Stimulated activated CD8-positive, alpha-beta memory T cell treated with anti-CD3 and anti-CD28 coated beads, Interleukin-15, amount 100 ng/mL, for 4 hours (primary cell): ENCODE measurements at regions not wholly inside any gene's neighbourhood (a gene's known extent, or its start where the extent isn't known, plus 50 kb on each side); places are given as distances from the start of the nearest gene placed in this dataset.

ENCODE experiments used
- DNase-seq, 2 donors: peaks; one replicate each; pipeline ENCODE4 v3.0.0-alpha.2; 2020; ENCODE audit warnings: low read depth in 2 of 2

GRCh38 chr18:8969639-8970390 is 132.7 kb upstream of the NDUFV2 start:
- no peak for DNase-seq

DNA sequence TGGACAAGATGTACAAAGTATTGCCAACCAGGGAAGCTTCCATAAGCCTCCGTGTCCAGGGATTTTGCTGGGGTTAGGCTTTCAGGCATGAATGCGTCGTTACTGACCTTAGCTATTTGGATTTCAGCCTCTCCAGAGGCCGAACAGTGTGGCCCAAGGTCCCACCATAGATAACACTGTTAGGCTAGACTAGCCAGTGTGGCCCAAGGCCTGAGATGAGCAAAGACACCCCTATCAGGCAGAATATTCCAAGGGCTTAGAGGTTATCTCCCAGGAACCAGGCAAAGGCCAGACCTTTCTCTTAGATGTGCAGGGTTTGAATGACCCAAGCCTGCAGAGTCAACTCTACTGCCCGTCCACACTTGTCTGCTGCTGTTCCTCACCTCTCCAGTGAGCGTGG is 131.7 kb upstream of the NDUFV2 start:
- DNase-seq: no peak

- DNase-seq: no peak
These were observed 130.4 kb upstream of the NDUFV2 start for GRCh38 chr18:8972116-8972515.

DNA sequence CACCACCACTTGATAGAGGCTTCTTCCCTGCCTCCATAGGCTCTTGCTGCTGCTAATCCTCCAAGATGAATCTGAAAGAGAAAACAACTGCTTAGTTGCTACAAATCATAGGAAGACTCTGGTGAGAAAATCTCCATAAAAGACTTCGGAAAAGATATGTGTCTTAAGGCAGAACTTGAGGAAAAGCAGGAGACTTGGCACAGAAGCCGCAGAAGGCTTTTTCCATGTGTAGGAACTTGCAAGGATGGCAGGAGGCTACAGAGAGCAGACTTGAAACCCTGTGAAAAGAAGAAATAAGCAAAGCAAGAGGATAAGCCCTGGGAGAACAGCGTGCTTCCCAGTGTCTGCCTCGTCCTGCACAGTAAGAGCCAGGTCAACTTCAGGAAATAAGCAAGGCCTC is 128.2 kb upstream of the NDUFV2 start:
- DNase-seq: no peak

DNA sequence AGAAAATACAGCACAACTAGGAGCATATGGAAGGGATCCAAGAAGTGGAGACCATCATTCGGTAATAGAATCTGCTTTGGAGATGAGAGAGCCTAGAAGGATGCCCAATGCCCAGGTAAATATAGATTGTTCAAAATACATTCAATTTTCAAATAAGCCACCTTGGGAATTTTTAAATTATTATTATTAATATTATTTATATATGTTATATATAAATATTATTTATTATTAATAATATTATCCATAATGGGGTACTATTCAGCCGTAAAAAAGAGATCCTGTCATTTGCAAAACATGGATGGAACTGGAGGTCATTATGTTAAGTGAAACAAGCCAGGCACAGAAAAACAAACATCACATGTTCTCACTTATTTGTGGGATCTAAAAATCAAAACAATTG is 127.8 kb upstream of the NDUFV2 start:
- no peak for DNase-seq

GRCh38 chr18:8975624-8976023 is 126.9 kb upstream of the NDUFV2 start:
- no peak for DNase-seq

DNA sequence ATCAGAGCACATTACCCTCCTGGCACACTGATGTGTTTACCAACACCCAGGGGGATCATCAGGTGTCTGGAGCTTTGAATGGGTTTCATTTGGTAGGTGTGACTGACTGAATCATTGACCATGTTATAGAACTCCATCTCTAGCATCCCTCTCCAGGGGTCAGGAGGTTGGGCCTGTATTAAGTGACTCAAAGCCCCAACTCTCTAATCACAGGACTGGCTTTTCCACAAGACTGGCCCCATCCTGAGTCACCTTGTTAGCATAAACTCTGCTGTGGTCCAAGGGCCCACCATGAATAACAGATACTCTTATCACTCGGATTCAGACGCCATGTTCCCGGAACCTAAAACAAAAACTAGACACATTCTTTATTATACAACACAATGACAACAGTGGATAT is 125.9 kb upstream of the NDUFV2 start:
- DNase-seq: no peak

- DNase-seq: no peak
These were observed 125.3 kb upstream of the NDUFV2 start for GRCh38 chr18:8977166-8977565.

- DNase-seq: no peak
These were observed 124.8 kb upstream of the NDUFV2 start for GRCh38 chr18:8977701-8978100.

DNA sequence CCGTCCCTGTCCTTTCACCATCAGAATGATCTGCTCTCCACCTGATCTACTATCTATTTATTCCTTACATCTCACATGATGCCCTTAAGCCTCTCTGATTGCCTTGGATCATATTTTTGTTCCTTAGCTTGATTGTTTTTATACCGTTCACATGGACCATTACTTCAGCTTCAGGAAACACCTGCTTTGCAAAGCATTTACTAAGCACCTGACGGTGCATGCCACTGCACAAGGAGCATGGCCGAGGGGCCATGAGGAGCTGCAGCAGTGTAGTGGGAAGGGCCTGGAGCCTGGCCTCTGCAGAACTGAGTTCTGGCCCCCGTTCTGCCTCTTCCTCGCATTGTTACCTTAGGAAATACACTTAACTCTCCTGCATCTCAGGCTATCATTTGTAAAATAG is 124.1 kb upstream of the NDUFV2 start:
- DNase-seq: no peak

DNA sequence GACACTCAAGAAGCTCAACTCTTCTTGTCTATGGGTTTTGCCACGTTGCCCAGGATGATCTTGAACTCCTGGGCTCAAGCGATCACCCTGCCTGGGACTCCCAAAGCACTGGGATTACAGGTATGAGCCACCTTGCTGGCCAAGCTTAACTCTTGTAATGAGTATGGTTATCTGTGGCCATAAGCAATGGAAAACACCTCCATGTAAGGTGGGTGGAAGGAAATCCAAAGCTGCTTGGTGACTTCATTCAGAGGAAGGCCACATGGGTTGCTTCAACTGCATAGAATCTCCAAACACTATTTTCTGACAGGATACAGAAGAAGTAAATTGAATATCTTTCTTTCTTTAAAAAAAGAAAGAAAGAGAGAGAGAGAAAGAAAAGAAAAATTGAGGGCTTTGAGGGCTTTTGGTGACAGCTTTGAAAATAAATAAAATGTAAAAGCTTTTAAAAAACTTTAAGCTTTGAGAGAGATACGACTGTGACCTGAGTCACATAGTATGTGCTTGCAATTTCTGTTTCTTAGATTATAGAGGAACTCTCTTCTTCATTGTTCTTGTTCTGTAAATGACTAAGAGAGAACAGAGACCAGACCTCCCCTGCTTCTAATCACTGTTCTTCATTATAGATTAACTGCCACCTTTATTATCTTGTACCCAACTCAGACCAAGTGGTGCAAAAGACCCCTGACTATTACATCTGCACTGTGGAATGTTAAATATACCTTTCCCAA is 123.1 kb upstream of the NDUFV2 start:
- DNase-seq: no peak

DNA sequence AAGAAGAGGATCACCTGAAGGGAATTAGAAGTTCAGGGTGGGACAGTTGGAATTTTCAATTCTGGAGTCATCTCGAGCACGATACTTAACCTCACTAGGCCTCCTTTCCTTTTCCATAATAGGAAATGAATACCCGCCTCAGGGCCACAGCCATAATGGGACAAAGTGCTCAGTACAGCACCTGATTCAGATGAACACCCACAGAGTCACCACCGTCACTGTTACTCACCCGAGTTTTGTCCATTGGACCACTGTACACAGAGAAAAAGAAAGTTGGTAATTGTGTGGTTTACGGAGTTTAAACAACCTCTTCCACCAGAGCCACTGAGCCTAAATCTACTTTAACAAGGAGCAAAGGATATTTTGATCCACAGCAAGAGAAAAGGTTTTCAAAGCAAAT is 122.0 kb upstream of the NDUFV2 start:
- no peak for DNase-seq

GRCh38 chr18:8980918-8981317 is 121.6 kb upstream of the NDUFV2 start:
- DNase-seq: no peak

GRCh38 chr18:8982416-8983183 is 119.9 kb upstream of the NDUFV2 start:
- no peak for DNase-seq

- no peak for DNase-seq
These were observed 119.3 kb upstream of the NDUFV2 start for GRCh38 chr18:8983195-8983594.

DNA sequence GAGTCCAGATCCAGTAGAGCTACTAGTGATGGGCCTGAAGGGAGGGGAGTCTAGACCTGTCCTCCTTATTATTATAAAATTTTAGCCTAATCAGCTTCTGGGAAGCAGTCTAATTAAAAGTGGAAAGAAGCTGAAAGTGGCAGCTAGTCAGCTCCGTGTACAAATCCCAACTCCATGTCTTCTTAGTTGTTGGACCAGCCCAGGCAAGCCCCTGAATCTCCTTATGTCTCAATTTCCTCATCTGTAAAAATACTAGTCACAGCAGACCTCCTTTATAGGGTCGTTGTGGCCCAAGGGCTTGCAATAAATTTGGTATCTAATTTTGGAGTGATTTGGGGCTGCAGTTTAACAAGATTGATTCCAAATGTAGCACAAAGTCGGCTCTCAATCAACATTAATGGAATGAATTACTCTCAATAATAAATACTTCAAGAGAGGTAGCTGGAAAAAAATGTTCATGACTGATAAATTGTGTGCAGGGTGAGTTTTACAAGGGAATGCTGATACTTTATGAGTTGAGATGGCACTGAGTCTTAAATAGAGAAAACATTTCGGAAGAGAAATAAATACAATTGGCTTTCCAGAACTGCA is 118.3 kb upstream of the NDUFV2 start:
- DNase-seq: no peak

DNA sequence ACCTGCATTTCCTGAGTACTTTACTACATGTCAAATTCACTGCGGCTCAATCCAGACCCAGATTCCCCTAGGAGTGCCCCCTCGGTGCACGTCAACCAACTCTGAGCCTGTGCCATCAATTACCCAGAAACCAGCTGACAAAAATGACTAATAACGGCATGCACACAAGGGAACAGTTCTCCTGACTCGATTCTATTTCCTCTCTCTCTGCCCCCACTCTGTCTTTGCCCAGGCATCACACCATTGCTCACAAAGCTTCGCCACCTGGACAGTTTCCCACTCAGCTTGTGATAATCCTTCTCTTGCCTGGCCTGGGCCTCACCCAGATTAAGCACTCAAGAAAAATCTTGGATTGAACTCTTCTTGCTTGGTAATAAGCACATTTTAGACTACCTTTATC is 115.3 kb upstream of the NDUFV2 start:
- DNase-seq: no peak

- peak in 1 of 2 donors; percentile 10 for DNase-seq
These were observed 114.1 kb upstream of the NDUFV2 start for GRCh38 chr18:8988260-8988871.

GRCh38 chr18:8989017-8989416 is 113.5 kb upstream of the NDUFV2 start:
- no peak for DNase-seq

GRCh38 chr18:8989855-8990254 is 112.6 kb upstream of the NDUFV2 start:
- no peak for DNase-seq

- DNase-seq: no peak
These were observed 112.0 kb upstream of the NDUFV2 start for GRCh38 chr18:8990276-8991031.
